Lower leg skin (tissue), 3 donors: ENCODE measurements at regions not wholly inside any gene's neighbourhood (a gene's known extent, or its start where the extent isn't known, plus 50 kb on each side); places are given as distances from the start of the nearest gene placed in this dataset.

Experiments used
- POLR2A ChIP-seq, 2 donors: fragments of 450-650 bp; IDR thresholded peaks; one replicate each; pipeline ENCODE4 v1.6.1; 2016 to 2017; ENCODE audit warnings: antibody characterized with exemption in 2 of 2, mild to moderate bottlenecking in 1 of 2, moderate library complexity in 1 of 2
- TF ChIP-seq, protein P1 (sequence below), 3 donors: fragments of 450-650 bp; IDR thresholded peaks; one replicate each; pipeline ENCODE4 v1.5.1; 2016; ENCODE audit warnings: antibody characterized with exemption in 3 of 3, mild to moderate bottlenecking in 3 of 3, moderate library complexity in 2 of 3

DNA sequence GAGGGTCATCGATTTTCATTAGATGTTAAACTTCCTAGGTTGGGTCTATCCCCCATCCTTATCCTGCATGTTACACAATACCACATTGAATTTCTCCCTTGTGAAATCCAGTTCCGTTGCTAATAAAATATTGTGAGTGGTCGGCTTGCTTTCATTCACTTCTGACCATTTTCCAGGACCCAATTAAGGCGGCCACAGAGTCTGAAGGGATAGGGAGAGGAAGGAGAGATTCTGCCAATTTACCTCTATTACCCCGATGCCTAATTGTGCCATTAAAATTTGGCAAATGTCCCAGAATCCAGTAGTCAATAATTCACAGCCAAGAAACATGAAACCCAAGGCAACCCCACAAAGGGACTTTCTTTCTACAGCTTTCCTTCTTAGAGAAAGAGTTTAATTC, 129.9 kb downstream of the IPMK start:
- TF ChIP-seq, protein P1, sequence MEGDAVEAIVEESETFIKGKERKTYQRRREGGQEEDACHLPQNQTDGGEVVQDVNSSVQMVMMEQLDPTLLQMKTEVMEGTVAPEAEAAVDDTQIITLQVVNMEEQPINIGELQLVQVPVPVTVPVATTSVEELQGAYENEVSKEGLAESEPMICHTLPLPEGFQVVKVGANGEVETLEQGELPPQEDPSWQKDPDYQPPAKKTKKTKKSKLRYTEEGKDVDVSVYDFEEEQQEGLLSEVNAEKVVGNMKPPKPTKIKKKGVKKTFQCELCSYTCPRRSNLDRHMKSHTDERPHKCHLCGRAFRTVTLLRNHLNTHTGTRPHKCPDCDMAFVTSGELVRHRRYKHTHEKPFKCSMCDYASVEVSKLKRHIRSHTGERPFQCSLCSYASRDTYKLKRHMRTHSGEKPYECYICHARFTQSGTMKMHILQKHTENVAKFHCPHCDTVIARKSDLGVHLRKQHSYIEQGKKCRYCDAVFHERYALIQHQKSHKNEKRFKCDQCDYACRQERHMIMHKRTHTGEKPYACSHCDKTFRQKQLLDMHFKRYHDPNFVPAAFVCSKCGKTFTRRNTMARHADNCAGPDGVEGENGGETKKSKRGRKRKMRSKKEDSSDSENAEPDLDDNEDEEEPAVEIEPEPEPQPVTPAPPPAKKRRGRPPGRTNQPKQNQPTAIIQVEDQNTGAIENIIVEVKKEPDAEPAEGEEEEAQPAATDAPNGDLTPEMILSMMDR (IDR thresholded peaks at IDR 0.05): no peak
- no peak for TF ChIP-seq POLR2A (IDR thresholded peaks at IDR 0.05)
